HEK293 (cell line): ENCODE measurements at regions not wholly inside any gene's neighbourhood (a gene's known extent, or its start where the extent isn't known, plus 50 kb on each side); places are given as distances from the start of the nearest gene placed in this dataset.

Source experiments
- CTCF ChIA-PET: fragments of 350-600 bp; formaldehyde crosslinking; extraction: SDS; loops from one replicate; lab custom pipeline; 2021; ENCODE audit warnings: antibody characterized with exemption; lab: Yijun Ruan, JAX
- POLR2A ChIA-PET: fragments of 300-600 bp; formaldehyde crosslinking; extraction: SDS; loops from one replicate; lab custom pipeline; 2020; ENCODE audit warnings: antibody characterized with exemption, inconsistent platforms; lab: Yijun Ruan, JAX
- H3K27ac ChIP-seq: fragments of 200-500 bp; sonication (Bioruptor generic); 2 replicates; pipeline ENCODE4 v1.5.1; 2014; ENCODE audit warnings: low read depth, low read length, control low read depth, inconsistent platforms; ENCODE audit errors: extremely low read depth
- H3K36me3 ChIP-seq, 2 experiments: fragments of 200-500 bp in 1 of 2; sonication (Bioruptor generic) in 1 of 2; 1 replicate in 1 of 2; 2 replicates in 1 of 2; pipeline ENCODE4 v1.5.1; 2014 to 2017; ENCODE audit warnings: inconsistent platforms in 2 of 2, low read length in 2 of 2; ENCODE audit not compliant: control insufficient read depth in 2 of 2, insufficient read depth in 1 of 2
- H3K4me1 ChIP-seq: fragments of 200-500 bp; sonication (Bioruptor generic); 2 replicates; pipeline ENCODE4 v1.5.1; 2014; ENCODE audit warnings: mild to moderate bottlenecking, low read length, inconsistent platforms; ENCODE audit not compliant: control insufficient read depth, insufficient read depth
- H3K4me3 ChIP-seq: 2 replicates; pipeline ENCODE4 v1.5.1; 2011; ENCODE audit warnings: low read depth, mild to moderate bottlenecking, control low read depth, low read length, moderate library complexity
- H3K9me3 ChIP-seq: fragments of 200-500 bp; sonication (Bioruptor generic); 2 replicates; pipeline ENCODE4 v1.5.1; 2014; ENCODE audit warnings: low read depth, low read length, inconsistent platforms; ENCODE audit not compliant: control insufficient read depth, insufficient read depth
- FEZF1 ChIP-seq: fragments of 450-650 bp; formaldehyde crosslinking; IDR thresholded peaks from 2 replicates; pipeline ENCODE4 v1.5.1; 2016; ENCODE audit warnings: missing biosample characterization, missing genetic modification characterization
- GLIS1 ChIP-seq: fragments of 450-650 bp; formaldehyde crosslinking; IDR thresholded peaks from 2 replicates; pipeline ENCODE4 v1.5.1; 2016; ENCODE audit warnings: missing biosample characterization, missing genetic modification characterization
- KLF1 ChIP-seq: fragments of 450-650 bp; formaldehyde crosslinking; IDR thresholded peaks from 2 replicates; pipeline ENCODE4 v1.5.1; 2016; ENCODE audit warnings: missing biosample characterization, missing genetic modification characterization
- KLF9 ChIP-seq: fragments of 450-650 bp; formaldehyde crosslinking; IDR thresholded peaks from 2 replicates; pipeline ENCODE4 v1.5.1; 2016; ENCODE audit warnings: missing biosample characterization, missing genetic modification characterization, low read depth
- MZF1 ChIP-seq: fragments of 450-650 bp; formaldehyde crosslinking; IDR thresholded peaks from 2 replicates; pipeline ENCODE4 v1.5.1; 2017; ENCODE audit warnings: missing biosample characterization, missing genetic modification characterization, borderline replicate concordance
- PRDM4 ChIP-seq: fragments of 450-650 bp; formaldehyde crosslinking; IDR thresholded peaks from 2 replicates; pipeline ENCODE4 v1.5.1; 2017; ENCODE audit warnings: missing biosample characterization, missing genetic modification characterization
- ZBTB10 ChIP-seq: fragments of 450-650 bp; formaldehyde crosslinking; IDR thresholded peaks from 2 replicates; pipeline ENCODE4 v1.5.1; 2016; ENCODE audit warnings: missing biosample characterization, missing genetic modification characterization
- ZFP3 ChIP-seq: fragments of 450-650 bp; formaldehyde crosslinking; IDR thresholded peaks from 2 replicates; pipeline ENCODE4 v1.5.1; 2016; ENCODE audit warnings: low read depth, missing biosample characterization, missing genetic modification characterization
- ZNF112 ChIP-seq: fragments of 450-650 bp; formaldehyde crosslinking; IDR thresholded peaks from 2 replicates; pipeline ENCODE4 v1.5.0; 2017; ENCODE audit warnings: missing biosample characterization, missing genetic modification characterization
- ZNF133 ChIP-seq: fragments of 450-650 bp; formaldehyde crosslinking; IDR thresholded peaks from 2 replicates; pipeline ENCODE4 v1.5.1; 2016; ENCODE audit warnings: missing biosample characterization, missing genetic modification characterization
- ZNF138 ChIP-seq: fragments of 450-650 bp; formaldehyde crosslinking; IDR thresholded peaks from 2 replicates; pipeline ENCODE4 v1.5.1; 2016; ENCODE audit warnings: missing biosample characterization, missing genetic modification characterization, borderline replicate concordance
- ZNF266 ChIP-seq: fragments of 450-650 bp; formaldehyde crosslinking; IDR thresholded peaks from 2 replicates; pipeline ENCODE4 v1.5.1; 2016; ENCODE audit warnings: missing biosample characterization, missing genetic modification characterization, low read depth
- ZNF354C ChIP-seq: fragments of 450-650 bp; formaldehyde crosslinking; IDR thresholded peaks from 2 replicates; pipeline ENCODE4 v1.5.1; 2016; ENCODE audit warnings: missing biosample characterization, missing genetic modification characterization, low read depth, borderline replicate concordance
- ZNF449 ChIP-seq: fragments of 450-650 bp; formaldehyde crosslinking; IDR thresholded peaks from 2 replicates; pipeline ENCODE4 v1.5.1; 2017; ENCODE audit warnings: missing biosample characterization, mild to moderate bottlenecking, missing genetic modification characterization, moderate library complexity
- ZNF48 ChIP-seq: fragments of 450-650 bp; formaldehyde crosslinking; IDR thresholded peaks from 2 replicates; pipeline ENCODE4 v1.5.1; 2016; ENCODE audit warnings: missing biosample characterization, missing genetic modification characterization
- ZNF585B ChIP-seq: fragments of 450-650 bp; formaldehyde crosslinking; IDR thresholded peaks from 2 replicates; pipeline ENCODE4 v1.5.1; 2016; ENCODE audit warnings: missing biosample characterization, missing genetic modification characterization
- ZNF670 ChIP-seq: fragments of 450-650 bp; formaldehyde crosslinking; IDR thresholded peaks from 2 replicates; pipeline ENCODE4 v1.5.1; 2016; ENCODE audit warnings: missing biosample characterization, missing genetic modification characterization, low read depth
- ZNF837 ChIP-seq: fragments of 450-650 bp; formaldehyde crosslinking; IDR thresholded peaks from 2 replicates; pipeline ENCODE4 v1.5.1; 2016; ENCODE audit warnings: missing biosample characterization, missing genetic modification characterization
- ZSCAN16 ChIP-seq: fragments of 450-650 bp; formaldehyde crosslinking; IDR thresholded peaks from 2 replicates; pipeline ENCODE4 v1.5.1; 2016; ENCODE audit warnings: missing biosample characterization, missing genetic modification characterization

- TF ChIP-seq MZF1 (tag by site-specific recombination): no peak
- TF ChIP-seq ZNF48: no peak
- no peak for TF ChIP-seq ZSCAN16 (tag by site-specific recombination)
- TF ChIP-seq ZNF670 (tag by site-specific recombination): no peak
- TF ChIP-seq ZNF837 (tag by site-specific recombination): no peak
- TF ChIP-seq PRDM4 (tag by site-specific recombination): no peak
- TF ChIP-seq FEZF1 (tag by site-specific recombination): no peak
- TF ChIP-seq ZNF138 (tag by site-specific recombination): no peak
- no peak for TF ChIP-seq KLF1 (tag by site-specific recombination)
- TF ChIP-seq KLF9 (tag by site-specific recombination): no peak
- TF ChIP-seq ZNF266 (tag by site-specific recombination): no peak
- no peak for TF ChIP-seq ZNF112 (tag by site-specific recombination)
- TF ChIP-seq ZFP3 (tag by site-specific recombination): no peak
- no peak for TF ChIP-seq ZNF585B (tag by site-specific recombination)
- TF ChIP-seq, all 188 proteins: peak for 0
- ChIA-PET CTCF (interaction anchor here (0.6 to 1.6 kb wide), 2 partner anchors 15 to 18 kb away, joined by 3 to 6 read pairs; no protein-coding TSS in a partner anchor), POLR2A (no interaction called here)
- no peak overlapping the region for H3K4me3 ChIP-seq
- no peaks in the 10 kb centered on the region for H3K36me3 ChIP-seq
- no peak overlapping the region for H3K27ac ChIP-seq
- H3K4me1 ChIP-seq: no peaks in the 10 kb centered on the region
- H3K9me3 ChIP-seq: no peaks in the 10 kb centered on the region
These were observed 86.0 kb upstream of the VEPH1 start for GRCh38 chr3:157589211-157589610.

- Histone ChIP-seq H3K9me3 (no peaks in the 10 kb centered on the region), H3K36me3 (no peaks in the 10 kb centered on the region), H3K27ac (no peak overlapping the region), H3K4me1 (no peaks in the 10 kb centered on the region), H3K4me3 (no peak overlapping the region)
- ChIA-PET POLR2A (no interaction called here), CTCF (interaction anchor here (0.9 to 1.6 kb wide), 2 partner anchors 16 to 105 kb away, joined by 4 to 6 read pairs; no protein-coding TSS in a partner anchor)
- no peak for TF ChIP-seq KLF9 (tag by site-specific recombination)
- no peak for TF ChIP-seq ZBTB10 (tag by site-specific recombination)
These were observed 85.3 kb upstream of the VEPH1 start for GRCh38 chr3:157588386-157589060.

GRCh38 chr3:157586293-157586692 is 83.1 kb upstream of the VEPH1 start:
- POLR2A ChIA-PET: no interaction called here
- CTCF ChIA-PET: interaction anchor here (1.2 kb wide), 1 partner anchor 14 kb away, joined by 3 read pairs; no protein-coding TSS in a partner anchor
- TF ChIP-seq PRDM4 (tag by site-specific recombination): no peak
- TF ChIP-seq ZNF133 (tag by site-specific recombination): no peak
- no peak for TF ChIP-seq GLIS1 (tag by site-specific recombination)
- no peak for TF ChIP-seq ZNF449 (tag by site-specific recombination)
- no peak for TF ChIP-seq ZNF354C (tag by site-specific recombination)

More at GRCh38 chr3:157586293-157586692, 83.1 kb upstream of the VEPH1 start:
- Histone ChIP-seq H3K36me3 (no peaks in the 10 kb centered on the region), H3K9me3 (no peaks in the 10 kb centered on the region), H3K4me3 (no peak overlapping the region), H3K4me1 (no peaks in the 10 kb centered on the region), H3K27ac (no peak overlapping the region)
